ENCODE measurements at regions not wholly inside any gene's neighbourhood (a gene's known extent, or its start where the extent isn't known, plus 50 kb on each side); places are given as distances from the start of the nearest gene placed in this dataset.

- TF ChIP-seq ZBTB43 (CRISPR knock-in tag; IDR thresholded peaks at IDR 0.05) = no peak
Measured at GRCh38 chr13:30065181-30065580, 214.8 kb upstream of the UBL3 start (continued).

GRCh38 chr13:30063892-30064291, 213.5 kb upstream of the UBL3 start:
- ChIA-PET CTCF (no interaction called here), POLR2A (no interaction called here)
- ATAC-seq = no peak
- peaks cover 38% of the 10 kb centered on the region for H3K9me3 Mint-ChIP-seq
- peaks cover 16% of the 10 kb centered on the region for H3K36me3 Mint-ChIP-seq
- no peaks in the 10 kb centered on the region; the same call in 1 of the 2 replicates for H3K27me3 Mint-ChIP-seq (ENCODE audit: low read depth)
- H3K27ac Mint-ChIP-seq = no peak overlapping the region
- TF ChIP-seq EMX1 (CRISPR knock-in tag; IDR thresholded peaks at IDR 0.05) (no peak), NR1H2 (CRISPR knock-in tag; IDR thresholded peaks at IDR 0.05) (no peak), IRF2 (CRISPR knock-in tag; IDR thresholded peaks at IDR 0.05; ENCODE audit: borderline replicate concordance, low read depth) (no peak)
- no peak overlapping the region for H3K4me3 Mint-ChIP-seq
- peaks cover 15% of the 10 kb centered on the region for H3K4me1 Mint-ChIP-seq
- DNase-seq (ENCODE audit: low spot score) = no peak

GRCh38 chr13:30061217-30061616, 210.8 kb upstream of the UBL3 start:
- DNase-seq (ENCODE audit: low spot score) (no peak), ATAC-seq (no peak)
- ChIA-PET POLR2A (no interaction called here), CTCF (interaction anchor here (1.0 kb wide), 1 partner anchor 52 kb away, joined by 3 read pairs; no protein-coding TSS in a partner anchor)
- no peak overlapping the region for H3K4me3 Mint-ChIP-seq
- TF ChIP-seq FOXK1 (CRISPR knock-in tag; IDR thresholded peaks at IDR 0.05) = no peak
- TF ChIP-seq ATF3 (CRISPR knock-in tag; conservative IDR thresholded peaks at IDR 0.05) = no peak
- no peak for TF ChIP-seq USF2 (CRISPR knock-in tag; IDR thresholded peaks at IDR 0.05)
- no peak for TF ChIP-seq IRF2 (CRISPR knock-in tag; IDR thresholded peaks at IDR 0.05; ENCODE audit: borderline replicate concordance, low read depth)
- TF ChIP-seq SP1 (CRISPR knock-in tag; conservative IDR thresholded peaks at IDR 0.05) = no peak
- no peak for TF ChIP-seq MAX (CRISPR knock-in tag; IDR thresholded peaks at IDR 0.05)
- no peak for TF ChIP-seq TCF7 (CRISPR knock-in tag; IDR thresholded peaks at IDR 0.05; ENCODE audit: low read depth)
- no peak for TF ChIP-seq GTF2I (CRISPR knock-in tag; conservative IDR thresholded peaks at IDR 0.05)
- TF ChIP-seq ZNF232 (CRISPR knock-in tag; IDR thresholded peaks at IDR 0.05) = no peak
- no peak for TF ChIP-seq ZNF512 (CRISPR knock-in tag; IDR thresholded peaks at IDR 0.05; ENCODE audit: borderline replicate concordance)
- TF ChIP-seq HMGXB4 (CRISPR knock-in tag; IDR thresholded peaks at IDR 0.05) = no peak
- no peak for TF ChIP-seq ZNF671 (CRISPR knock-in tag; IDR thresholded peaks at IDR 0.05)
- H3K27me3 Mint-ChIP-seq (ENCODE audit: low read depth) = peaks cover 2% of the 10 kb centered on the region; the same call in 1 of the 2 replicates
- peaks cover 59% of the 10 kb centered on the region for H3K9me3 Mint-ChIP-seq
- peaks cover 38% of the 10 kb centered on the region for H3K36me3 Mint-ChIP-seq
- H3K4me1 Mint-ChIP-seq = peaks cover 11% of the 10 kb centered on the region
- no peak overlapping the region for H3K27ac Mint-ChIP-seq

GRCh38 chr13:30058429-30058828, 208.0 kb upstream of the UBL3 start:
- POLR2A ChIA-PET = no interaction called here
- no peak for ATAC-seq
- Mint-ChIP-seq H3K4me3 (no peak overlapping the region), H3K27me3 (ENCODE audit: low read depth) (peaks cover 2% of the 10 kb centered on the region; the same call in 1 of the 2 replicates), H3K9me3 (peaks cover 61% of the 10 kb centered on the region), H3K4me1 (peaks cover 18% of the 10 kb centered on the region), H3K36me3 (peaks cover 42% of the 10 kb centered on the region), H3K27ac (no peak overlapping the region)
- DNase-seq (ENCODE audit: low spot score) = no peak
- CTCF ChIA-PET = no interaction called here
- TF ChIP-seq HMGA2 (CRISPR knock-in tag; IDR thresholded peaks at IDR 0.05) (no peak), ZNF423 (CRISPR knock-in tag; IDR thresholded peaks at IDR 0.05) (no peak), CREB1 (CRISPR knock-in tag; IDR thresholded peaks at IDR 0.05) (no peak), TEAD4 (CRISPR knock-in tag; IDR thresholded peaks at IDR 0.05) (no peak), USF1 (CRISPR knock-in tag; IDR thresholded peaks at IDR 0.05) (no peak), ZNF138 (CRISPR knock-in tag; conservative IDR thresholded peaks at IDR 0.05) (no peak), ZMAT4 (CRISPR knock-in tag; IDR thresholded peaks at IDR 0.05) (no peak), SMAD3 (CRISPR knock-in tag; IDR thresholded peaks at IDR 0.05; ENCODE audit: borderline replicate concordance) (no peak), GRHL2 (CRISPR knock-in tag; IDR thresholded peaks at IDR 0.05; ENCODE audit: insufficient replicate concordance, severe bottlenecking) (no peak), OVOL2 (CRISPR knock-in tag; IDR thresholded peaks at IDR 0.05; ENCODE audit: borderline replicate concordance) (no peak)
